ENCODE measurements at regions not wholly inside any gene's neighbourhood (a gene's known extent, or its start where the extent isn't known, plus 50 kb on each side); places are given as distances from the start of the nearest gene placed in this dataset.

DNA sequence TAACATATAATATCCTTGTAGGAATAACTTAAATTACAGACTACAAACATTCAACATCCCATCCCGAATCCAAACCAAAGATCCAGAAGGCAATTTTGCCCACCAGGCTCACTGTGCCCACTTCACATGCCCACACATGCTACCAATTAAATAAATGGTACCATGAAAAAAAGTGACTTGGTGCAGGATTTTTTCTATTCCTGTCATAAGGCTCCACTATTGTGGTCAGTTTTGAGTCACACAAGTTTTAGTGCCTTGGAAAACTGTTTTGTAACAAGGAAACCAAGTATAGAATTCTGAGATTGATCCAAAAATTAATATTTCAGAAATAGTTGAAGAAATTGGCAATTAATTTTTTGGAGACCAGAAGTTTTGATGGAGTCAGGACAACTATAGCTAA is 470.1 kb upstream of the THBS1 start:
- Histone ChIP-seq H3K9me2 (ENCODE audit: insufficient read depth, low read length) (no peaks in the 10 kb centered on the region), H3K36me3 (ENCODE audit: insufficient read depth, low read length) (no peaks in the 10 kb centered on the region), H3K4me1 (ENCODE audit: insufficient read depth, low read length, poor library complexity, severe bottlenecking) (no peaks in the 10 kb centered on the region), H3K4me2 (ENCODE audit: low read length) (no peak overlapping the region), H3K27ac (ENCODE audit: low read depth, low read length, poor library complexity, severe bottlenecking) (no peak overlapping the region), H3K4me3 (ENCODE audit: low read depth, low read length, poor library complexity, severe bottlenecking) (no peak overlapping the region), H2AFZ (ENCODE audit: low read length) (no peak overlapping the region), H3K9me3 (ENCODE audit: low read length) (no peaks in the 10 kb centered on the region), H3K79me2 (ENCODE audit: insufficient read depth, low read depth, low read length) (no peaks in the 10 kb centered on the region), H4K20me1 (ENCODE audit: insufficient read depth, low read length) (no peaks in the 10 kb centered on the region)
- intact Hi-C loops (cut with micrococcal nuclease; ENCODE audit: unreplicated experiment): no loop called here
- BruUV-seq (replicated peaks): no TSS peak
- ChIA-PET POLR2A (no interaction called here), CTCF (ENCODE audit: unreplicated experiment) (no interaction called here)
- no peak for TF ChIP-seq EZH2phosphoT487 (IDR thresholded peaks at IDR 0.05; ENCODE audit: borderline replicate concordance, low read depth, low read length)
- TF ChIP-seq, protein P1, sequence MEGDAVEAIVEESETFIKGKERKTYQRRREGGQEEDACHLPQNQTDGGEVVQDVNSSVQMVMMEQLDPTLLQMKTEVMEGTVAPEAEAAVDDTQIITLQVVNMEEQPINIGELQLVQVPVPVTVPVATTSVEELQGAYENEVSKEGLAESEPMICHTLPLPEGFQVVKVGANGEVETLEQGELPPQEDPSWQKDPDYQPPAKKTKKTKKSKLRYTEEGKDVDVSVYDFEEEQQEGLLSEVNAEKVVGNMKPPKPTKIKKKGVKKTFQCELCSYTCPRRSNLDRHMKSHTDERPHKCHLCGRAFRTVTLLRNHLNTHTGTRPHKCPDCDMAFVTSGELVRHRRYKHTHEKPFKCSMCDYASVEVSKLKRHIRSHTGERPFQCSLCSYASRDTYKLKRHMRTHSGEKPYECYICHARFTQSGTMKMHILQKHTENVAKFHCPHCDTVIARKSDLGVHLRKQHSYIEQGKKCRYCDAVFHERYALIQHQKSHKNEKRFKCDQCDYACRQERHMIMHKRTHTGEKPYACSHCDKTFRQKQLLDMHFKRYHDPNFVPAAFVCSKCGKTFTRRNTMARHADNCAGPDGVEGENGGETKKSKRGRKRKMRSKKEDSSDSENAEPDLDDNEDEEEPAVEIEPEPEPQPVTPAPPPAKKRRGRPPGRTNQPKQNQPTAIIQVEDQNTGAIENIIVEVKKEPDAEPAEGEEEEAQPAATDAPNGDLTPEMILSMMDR (conservative IDR thresholded peaks at IDR 0.05; ENCODE audit: low read length): no peak
- no peak for DNase-seq (ENCODE audit: low spot score)

DNA sequence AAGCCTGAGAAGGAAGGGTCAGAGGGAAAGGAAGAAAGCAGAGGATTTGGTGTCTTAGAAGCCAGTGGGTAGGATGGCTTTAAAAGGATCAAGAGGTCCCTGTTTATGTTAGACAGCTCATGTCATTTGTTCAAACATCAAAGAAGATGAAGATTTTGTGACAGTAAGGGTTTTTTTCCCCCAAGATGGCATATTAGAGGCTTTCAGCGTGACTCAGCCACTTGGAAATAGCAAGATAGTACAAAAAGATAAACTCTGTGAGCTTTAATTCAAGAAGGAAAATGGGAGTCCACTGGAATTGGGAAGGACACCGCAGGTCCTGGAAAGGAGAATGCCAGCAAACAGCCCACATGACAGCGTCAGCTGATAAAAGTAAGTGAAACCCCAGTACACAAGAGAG is 467.1 kb upstream of the THBS1 start:
- no TSS peak for BruUV-seq (replicated peaks)
- Histone ChIP-seq H3K4me1 (ENCODE audit: insufficient read depth, low read length, poor library complexity, severe bottlenecking) (no peaks in the 10 kb centered on the region), H3K79me2 (ENCODE audit: insufficient read depth, low read depth, low read length) (no peaks in the 10 kb centered on the region), H3K9me3 (ENCODE audit: low read length) (no peaks in the 10 kb centered on the region), H3K36me3 (ENCODE audit: insufficient read depth, low read length) (no peaks in the 10 kb centered on the region), H4K20me1 (ENCODE audit: insufficient read depth, low read length) (no peaks in the 10 kb centered on the region), H3K27ac (ENCODE audit: low read depth, low read length, poor library complexity, severe bottlenecking) (no peak overlapping the region), H2AFZ (ENCODE audit: low read length) (no peak overlapping the region), H3K4me3 (ENCODE audit: low read depth, low read length, poor library complexity, severe bottlenecking) (no peak overlapping the region), H3K4me2 (ENCODE audit: low read length) (no peak overlapping the region), H3K9me2 (ENCODE audit: insufficient read depth, low read length) (no peaks in the 10 kb centered on the region)
- CTCF ChIA-PET (ENCODE audit: unreplicated experiment): no interaction called here
- POLR2A ChIA-PET: no interaction called here
- no peak for DNase-seq (ENCODE audit: low spot score)
- intact Hi-C loops (cut with micrococcal nuclease; ENCODE audit: unreplicated experiment): no loop called here
- TF ChIP-seq, protein P1 (conservative IDR thresholded peaks at IDR 0.05; ENCODE audit: low read length): no peak
- TF ChIP-seq EZH2phosphoT487 (IDR thresholded peaks at IDR 0.05; ENCODE audit: borderline replicate concordance, low read depth, low read length): no peak

DNA sequence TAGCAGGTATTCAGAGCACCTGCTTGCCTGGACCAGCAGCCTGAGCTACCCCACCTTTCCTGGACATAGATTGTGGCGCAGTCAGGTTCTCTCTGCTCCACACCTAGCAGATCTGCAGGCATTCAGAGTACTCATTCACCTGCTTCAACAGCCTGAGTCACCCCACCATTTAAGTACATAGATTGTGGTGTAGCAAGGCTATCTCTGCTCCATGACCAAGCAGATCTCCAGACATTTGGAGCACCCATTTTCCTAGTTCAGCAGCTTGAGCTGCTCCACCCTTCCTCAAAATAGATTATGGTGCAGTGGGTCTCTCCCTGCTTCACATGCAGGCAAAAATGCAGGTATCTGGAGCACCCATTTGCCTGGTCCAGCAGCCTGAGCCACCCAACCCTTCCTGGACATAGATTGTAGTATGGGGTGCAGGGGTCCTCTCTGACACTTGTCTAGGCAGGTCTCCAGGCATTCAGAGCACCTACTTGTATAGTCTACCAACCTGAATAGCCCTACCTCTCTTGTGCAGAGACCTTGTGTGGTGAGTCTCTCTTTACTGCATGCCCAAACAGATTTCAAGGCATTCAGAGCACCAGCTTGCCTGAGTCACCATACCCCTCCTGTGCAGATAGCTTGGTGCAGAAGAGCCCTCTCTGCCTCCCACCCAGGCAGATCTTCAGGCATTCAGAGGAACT is 466.0 kb upstream of the THBS1 start:
- POLR2A ChIA-PET: no interaction called here
- Histone ChIP-seq H3K9me2 (ENCODE audit: insufficient read depth, low read length) (no peaks in the 10 kb centered on the region), H3K36me3 (ENCODE audit: insufficient read depth, low read length) (no peaks in the 10 kb centered on the region), H3K4me1 (ENCODE audit: insufficient read depth, low read length, poor library complexity, severe bottlenecking) (no peaks in the 10 kb centered on the region), H4K20me1 (ENCODE audit: insufficient read depth, low read length) (no peaks in the 10 kb centered on the region), H3K4me2 (ENCODE audit: low read length) (no peak overlapping the region), H3K9me3 (ENCODE audit: low read length) (no peaks in the 10 kb centered on the region), H3K79me2 (ENCODE audit: insufficient read depth, low read depth, low read length) (no peaks in the 10 kb centered on the region), H2AFZ (ENCODE audit: low read length) (no peak overlapping the region), H3K27ac (ENCODE audit: low read depth, low read length, poor library complexity, severe bottlenecking) (no peak overlapping the region), H3K4me3 (ENCODE audit: low read depth, low read length, poor library complexity, severe bottlenecking) (no peak overlapping the region)
- intact Hi-C loops (cut with micrococcal nuclease; ENCODE audit: unreplicated experiment): no loop called here
- BruUV-seq (replicated peaks): no TSS peak
- TF ChIP-seq EZH2phosphoT487 (IDR thresholded peaks at IDR 0.05; ENCODE audit: borderline replicate concordance, low read depth, low read length): no peak
- DNase-seq (ENCODE audit: low spot score): no peak
- CTCF ChIA-PET (ENCODE audit: unreplicated experiment): no interaction called here

Data from OCI-LY7 (cell line).